ENCODE measurements at regions not wholly inside any gene's neighbourhood (a gene's known extent, or its start where the extent isn't known, plus 50 kb on each side); places are given as distances from the start of the nearest gene placed in this dataset.
A peak's percentile ranks its signal among the peaks of the same experiment; 100 is the strongest.

GRCh38 chr2:180306346-180306745 is 299.2 kb upstream of the CWC22 start:
- Histone ChIP-seq H3K9me3 (ENCODE audit: control insufficient read depth, insufficient read depth, low read depth, low read length) (no peaks in the 10 kb centered on the region; the same call in 1 of the 2 replicates), H3K27ac (ENCODE audit: low read length) (no peak overlapping the region), H3K36me3 (ENCODE audit: control insufficient read depth, insufficient read depth, low read length) (no peaks in the 10 kb centered on the region), H3K4me3 (ENCODE audit: low read depth in 2 of 2, low read length in 2 of 2) (no peak overlapping the region), H3K4me1 (ENCODE audit: control insufficient read depth, insufficient read depth, low read length) (no peaks in the 10 kb centered on the region), H3K27me3 (ENCODE audit: control insufficient read depth, insufficient read depth, low read length) (no peaks in the 10 kb centered on the region)
- no peak for DNase-seq (ENCODE audit: low read depth, low spot score)
- ATAC-seq: no peak
- TF ChIP-seq SIN3A (IDR thresholded peaks at IDR 0.05; ENCODE audit: borderline replicate concordance, insufficient read depth, low read depth, low read length) (no peak), TCF7L2 (IDR thresholded peaks at IDR 0.05; ENCODE audit: low read depth, low read length) (no peak), REST (IDR thresholded peaks at IDR 0.05; ENCODE audit: insufficient read depth in 1 of 2, low read depth in 2 of 2, low read length in 1 of 2) (no peak), POLR2AphosphoS5 (IDR thresholded peaks at IDR 0.05; ENCODE audit: low read depth, low read length) (no peak), CTCF (IDR thresholded peaks at IDR 0.05) (no peak)
- BruUV-seq (replicated peaks): no TSS peak
- intact Hi-C loops (cut with micrococcal nuclease; ENCODE audit: unreplicated experiment): no loop called here
- CTCF ChIA-PET: no interaction called here
- in situ Hi-C loops (cut with HindIII; ENCODE audit: low pct_unique_long_range_greater_than_20kb, low sequenced_read_pairs): no loop called here
- POLR2A ChIA-PET: no interaction called here

- peak overlapping the region; percentile 80 for H3K27ac ChIP-seq (ENCODE audit: low read length)
- ATAC-seq: peak; percentile 91
- no TSS peak for BruUV-seq (replicated peaks)
- in situ Hi-C loops (cut with HindIII; ENCODE audit: low pct_unique_long_range_greater_than_20kb, low sequenced_read_pairs) (no loop called here), intact Hi-C loops (cut with micrococcal nuclease; ENCODE audit: unreplicated experiment) (no loop called here)
- peaks cover 6% of the 10 kb centered on the region; the same call in 1 of the 2 replicates for H3K4me1 ChIP-seq (ENCODE audit: control insufficient read depth, insufficient read depth, low read length)
- H3K36me3 ChIP-seq (ENCODE audit: control insufficient read depth, insufficient read depth, low read length): no peaks in the 10 kb centered on the region
- H3K27me3 ChIP-seq (ENCODE audit: control insufficient read depth, insufficient read depth, low read length): no peaks in the 10 kb centered on the region
- DNase-seq (ENCODE audit: low read depth, low spot score): peak; percentile 46
- TF ChIP-seq POLR2AphosphoS5 (IDR thresholded peaks at IDR 0.05; ENCODE audit: low read depth, low read length) (no peak), TCF7L2 (IDR thresholded peaks at IDR 0.05; ENCODE audit: low read depth, low read length) (no peak), REST (IDR thresholded peaks at IDR 0.05; ENCODE audit: insufficient read depth in 1 of 2, low read depth in 2 of 2, low read length in 1 of 2) (no peak), SIN3A (IDR thresholded peaks at IDR 0.05; ENCODE audit: borderline replicate concordance, insufficient read depth, low read depth, low read length) (no peak), CTCF (IDR thresholded peaks at IDR 0.05) (no peak)
- no peak overlapping the region for H3K4me3 ChIP-seq (ENCODE audit: low read depth in 2 of 2, low read length in 2 of 2)
- ChIA-PET CTCF (no interaction called here), POLR2A (no interaction called here)
- peaks cover 38% of the 10 kb centered on the region; the same call in 1 of the 2 replicates for H3K9me3 ChIP-seq (ENCODE audit: control insufficient read depth, insufficient read depth, low read depth, low read length)
Measured at GRCh38 chr2:180291552-180292421, 284.7 kb upstream of the CWC22 start.
